ENCODE measurements at regions not wholly inside any gene's neighbourhood (a gene's known extent, or its start where the extent isn't known, plus 50 kb on each side); places are given as distances from the start of the nearest gene placed in this dataset.

DNA sequence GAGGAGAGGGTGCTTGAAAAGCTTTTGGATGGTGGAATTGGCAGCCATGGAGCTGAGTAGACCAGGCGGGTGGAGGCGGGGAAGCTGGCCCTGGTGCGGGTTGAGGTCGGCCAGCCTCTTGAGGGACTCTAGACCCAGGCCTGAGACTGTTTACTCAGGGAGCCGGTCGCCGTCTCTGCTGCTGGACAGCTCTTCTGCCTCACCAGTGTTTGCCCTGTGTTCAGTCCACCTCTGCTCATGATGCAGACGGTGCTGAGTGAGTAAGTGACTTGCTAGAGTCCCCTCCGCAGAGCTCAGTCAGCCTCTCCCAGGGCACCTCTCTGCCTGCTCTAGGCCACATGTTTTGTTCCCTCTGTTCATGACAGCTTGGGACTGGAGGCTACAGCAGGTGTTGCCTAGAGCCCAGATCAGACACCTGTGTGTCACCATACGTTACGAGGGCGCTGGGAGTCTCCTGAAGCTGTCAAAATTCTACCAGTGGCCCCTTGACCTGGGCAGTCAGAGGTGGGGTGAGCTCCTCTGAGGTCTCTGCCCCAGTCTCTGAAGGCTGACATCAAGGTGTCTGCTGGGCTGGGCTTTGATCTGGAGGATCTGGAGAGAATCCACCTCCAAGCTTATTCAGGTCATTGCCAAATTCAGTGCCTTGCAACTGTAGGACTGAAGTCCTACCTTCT, 73.5 kb upstream of the WNT4 start:
- Mint-ChIP-seq H3K36me3 (no peaks in the 10 kb centered on the region), H3K4me1 (ENCODE audit: unreplicated experiment) (peaks cover 18% of the 10 kb centered on the region), H3K27me3 (peaks cover 18% of the 10 kb centered on the region), H3K9me3 (peaks cover 4% of the 10 kb centered on the region), H3K4me3 (no peak overlapping the region), H3K27ac (no peak overlapping the region)
- TF ChIP-seq, protein P1, sequence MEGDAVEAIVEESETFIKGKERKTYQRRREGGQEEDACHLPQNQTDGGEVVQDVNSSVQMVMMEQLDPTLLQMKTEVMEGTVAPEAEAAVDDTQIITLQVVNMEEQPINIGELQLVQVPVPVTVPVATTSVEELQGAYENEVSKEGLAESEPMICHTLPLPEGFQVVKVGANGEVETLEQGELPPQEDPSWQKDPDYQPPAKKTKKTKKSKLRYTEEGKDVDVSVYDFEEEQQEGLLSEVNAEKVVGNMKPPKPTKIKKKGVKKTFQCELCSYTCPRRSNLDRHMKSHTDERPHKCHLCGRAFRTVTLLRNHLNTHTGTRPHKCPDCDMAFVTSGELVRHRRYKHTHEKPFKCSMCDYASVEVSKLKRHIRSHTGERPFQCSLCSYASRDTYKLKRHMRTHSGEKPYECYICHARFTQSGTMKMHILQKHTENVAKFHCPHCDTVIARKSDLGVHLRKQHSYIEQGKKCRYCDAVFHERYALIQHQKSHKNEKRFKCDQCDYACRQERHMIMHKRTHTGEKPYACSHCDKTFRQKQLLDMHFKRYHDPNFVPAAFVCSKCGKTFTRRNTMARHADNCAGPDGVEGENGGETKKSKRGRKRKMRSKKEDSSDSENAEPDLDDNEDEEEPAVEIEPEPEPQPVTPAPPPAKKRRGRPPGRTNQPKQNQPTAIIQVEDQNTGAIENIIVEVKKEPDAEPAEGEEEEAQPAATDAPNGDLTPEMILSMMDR (conservative IDR thresholded peaks at IDR 0.05), result no peak
- DNase-seq (ENCODE audit: extremely low spot score, unreplicated experiment), result no peak

- Mint-ChIP-seq H3K4me1 (ENCODE audit: unreplicated experiment) (peaks cover 23% of the 10 kb centered on the region), H3K36me3 (peaks cover 4% of the 10 kb centered on the region), H3K9me3 (peaks cover 4% of the 10 kb centered on the region), H3K27ac (no peak overlapping the region), H3K27me3 (peaks cover 18% of the 10 kb centered on the region), H3K4me3 (no peak overlapping the region)
- TF ChIP-seq, protein P1 (conservative IDR thresholded peaks at IDR 0.05), result no peak
- DNase-seq (ENCODE audit: extremely low spot score, unreplicated experiment), result no peak
These were observed 74.1 kb upstream of the WNT4 start for GRCh38 chr1:22216966-22217365.

GRCh38 chr1:22217811-22218460, 75.0 kb upstream of the WNT4 start:
- Mint-ChIP-seq H3K4me1 (ENCODE audit: unreplicated experiment) (peaks cover 32% of the 10 kb centered on the region), H3K4me3 (no peak overlapping the region), H3K27me3 (peaks cover 14% of the 10 kb centered on the region), H3K9me3 (peaks cover 4% of the 10 kb centered on the region), H3K36me3 (peaks cover 4% of the 10 kb centered on the region), H3K27ac (no peak overlapping the region)
- DNase-seq (ENCODE audit: extremely low spot score, unreplicated experiment), result no peak
- TF ChIP-seq, protein P1 (conservative IDR thresholded peaks at IDR 0.05), result no peak

DNA sequence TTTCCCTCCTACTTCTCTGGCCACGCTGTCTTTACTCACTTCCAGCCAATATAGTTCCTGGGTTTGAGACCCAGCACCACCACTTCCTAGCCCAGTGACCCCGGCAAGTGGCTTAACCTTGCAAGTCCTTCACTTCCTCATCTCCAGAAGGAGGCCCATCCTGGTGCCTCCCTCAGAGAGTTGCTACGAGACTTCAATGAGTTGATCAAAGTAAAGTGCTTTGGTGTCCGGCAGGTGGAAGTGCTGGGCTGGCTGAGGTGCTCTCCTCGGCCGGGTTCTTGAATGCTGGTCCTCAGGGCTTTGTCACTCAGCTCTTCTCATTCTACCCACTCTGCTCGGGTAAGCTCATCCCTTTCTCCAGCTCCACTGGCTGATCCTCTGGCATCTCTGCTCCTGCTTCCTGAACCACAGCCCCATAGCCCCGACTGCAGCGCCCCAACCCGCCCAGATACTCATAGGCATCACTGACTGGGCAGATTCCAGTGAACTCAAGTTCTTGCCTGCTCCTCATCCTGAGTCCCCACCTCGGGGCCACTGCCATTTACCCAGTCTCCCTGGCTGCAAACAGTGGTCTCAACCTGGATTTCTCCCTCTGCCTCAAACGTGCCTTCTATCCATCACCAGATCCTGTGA, 75.8 kb upstream of the WNT4 start:
- no peak overlapping the region for H3K27ac Mint-ChIP-seq
- H3K9me3 Mint-ChIP-seq, result peaks cover 4% of the 10 kb centered on the region
- H3K36me3 Mint-ChIP-seq, result peaks cover 4% of the 10 kb centered on the region
- TF ChIP-seq, protein P1 (conservative IDR thresholded peaks at IDR 0.05), result no peak
- DNase-seq (ENCODE audit: extremely low spot score, unreplicated experiment), result no peak
- peaks cover 10% of the 10 kb centered on the region for H3K27me3 Mint-ChIP-seq
- peaks cover 34% of the 10 kb centered on the region for H3K4me1 Mint-ChIP-seq (ENCODE audit: unreplicated experiment)
- no peak overlapping the region for H3K4me3 Mint-ChIP-seq

DNA sequence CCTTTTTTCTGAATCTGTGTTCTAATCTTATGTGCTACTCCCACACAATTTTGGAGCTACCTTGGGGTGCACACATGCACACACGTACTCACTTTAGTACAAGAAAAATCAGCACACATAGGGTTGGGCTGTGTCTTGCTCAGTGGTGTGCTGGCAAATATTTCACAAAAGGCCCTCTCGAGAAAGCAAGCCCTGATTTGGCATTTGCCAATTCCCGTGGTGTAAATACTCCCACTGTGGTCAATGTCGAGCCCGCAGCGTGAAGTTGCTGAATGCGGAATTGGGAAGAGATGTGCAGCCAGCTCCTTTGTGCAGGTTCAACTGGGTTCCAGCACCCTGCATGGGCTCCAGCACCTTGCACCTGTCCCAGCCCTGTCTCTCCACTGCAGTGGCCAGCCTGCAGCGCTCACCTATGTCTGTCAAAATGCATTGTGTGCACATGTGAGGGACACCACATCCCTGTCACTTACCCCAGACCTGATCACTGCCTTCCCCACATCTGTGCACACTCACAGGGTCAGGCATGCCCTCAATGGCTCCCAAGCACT, 78.4 kb upstream of the WNT4 start:
- Mint-ChIP-seq H3K4me3 (peak overlapping the region; percentile 61), H3K27ac (peak overlapping the region; percentile 79), H3K4me1 (ENCODE audit: unreplicated experiment) (peaks cover 34% of the 10 kb centered on the region), H3K36me3 (peaks cover 4% of the 10 kb centered on the region), H3K9me3 (peaks cover 4% of the 10 kb centered on the region), H3K27me3 (peaks cover 8% of the 10 kb centered on the region)
- TF ChIP-seq, protein P1 (conservative IDR thresholded peaks at IDR 0.05), result no peak
- no peak for DNase-seq (ENCODE audit: extremely low spot score, unreplicated experiment)
